HEK293T (cell line): ENCODE measurements at regions not wholly inside any gene's neighbourhood (a gene's known extent, or its start where the extent isn't known, plus 50 kb on each side); places are given as distances from the start of the nearest gene placed in this dataset.

ENCODE experiments used
- CTCF ChIA-PET: fragments of 350-600 bp; formaldehyde crosslinking; extraction: SDS; loops from one replicate; lab custom pipeline; 2021; ENCODE audit warnings: antibody characterized with exemption, inconsistent platforms; lab: Yijun Ruan, JAX
- POLR2A ChIA-PET: fragments of 350-600 bp; formaldehyde crosslinking; extraction: SDS; loops from one replicate; lab custom pipeline; 2020; ENCODE audit warnings: antibody characterized with exemption, inconsistent platforms; lab: Yijun Ruan, JAX
- DNase-seq: peaks from one replicate; pipeline ENCODE4 v3.0.0; 2012; ENCODE audit warnings: mixed read lengths; ENCODE audit errors: extremely low spot score
- ARNT ChIP-seq: fragments of 450-650 bp; IDR thresholded peaks from 2 replicates; pipeline ENCODE4 v1.6.1; 2017; ENCODE audit warnings: mild to moderate bottlenecking
- BHLHE40 ChIP-seq: fragments of 450-650 bp; IDR thresholded peaks from 2 replicates; pipeline ENCODE4 v1.6.1; 2016; ENCODE audit warnings: mild to moderate bottlenecking, moderate library complexity, borderline replicate concordance
- CTBP1 ChIP-seq: fragments of 450-650 bp; IDR thresholded peaks from 2 replicates; pipeline ENCODE4 v1.6.1; 2016; ENCODE audit warnings: borderline replicate concordance
- ELF4 ChIP-seq: fragments of 450-650 bp; IDR thresholded peaks from 2 replicates; pipeline ENCODE4 v1.6.1; 2017; ENCODE audit warnings: antibody characterized with exemption
- FOXA1 ChIP-seq: fragments of 450-650 bp; IDR thresholded peaks from 2 replicates; pipeline ENCODE4 v1.6.1; 2016; ENCODE audit warnings: mild to moderate bottlenecking
- FOXK2 ChIP-seq: fragments of 450-650 bp; IDR thresholded peaks from 2 replicates; pipeline ENCODE4 v1.6.1; 2016; ENCODE audit warnings: mild to moderate bottlenecking
- FOXM1 ChIP-seq: fragments of 450-650 bp; IDR thresholded peaks from 2 replicates; pipeline ENCODE4 v1.6.1; 2017; ENCODE audit warnings: mild to moderate bottlenecking, borderline replicate concordance
- HDGF ChIP-seq: fragments of 450-650 bp; IDR thresholded peaks from 2 replicates; pipeline ENCODE4 v1.6.1; 2017; ENCODE audit warnings: antibody characterized with exemption, borderline replicate concordance
- L3MBTL2 ChIP-seq: fragments of 450-650 bp; conservative IDR thresholded peaks from 2 replicates; pipeline ENCODE4 v1.6.1; 2016; ENCODE audit warnings: mild to moderate bottlenecking
- LEF1 ChIP-seq: fragments of 450-650 bp; IDR thresholded peaks from 2 replicates; pipeline ENCODE4 v1.6.1; 2017; ENCODE audit warnings: mild to moderate bottlenecking, borderline replicate concordance
- NFRKB ChIP-seq: fragments of 450-650 bp; IDR thresholded peaks from 2 replicates; pipeline ENCODE4 v1.6.1; 2016; ENCODE audit warnings: mild to moderate bottlenecking, moderate library complexity
- PKNOX1 ChIP-seq: fragments of 450-650 bp; IDR thresholded peaks from 2 replicates; pipeline ENCODE4 v1.6.1; 2016
- SP1 ChIP-seq: fragments of 450-650 bp; IDR thresholded peaks from 2 replicates; pipeline ENCODE4 v1.6.1; 2017
- SUZ12 ChIP-seq: fragments of 450-650 bp; IDR thresholded peaks from 2 replicates; pipeline ENCODE4 v1.6.1; 2016; ENCODE audit warnings: mild to moderate bottlenecking
- TARDBP ChIP-seq: fragments of 450-650 bp; IDR thresholded peaks from 2 replicates; pipeline ENCODE4 v1.6.1; 2016
- ZNF384 ChIP-seq: fragments of 450-650 bp; IDR thresholded peaks from 2 replicates; pipeline ENCODE4 v1.6.1; 2016

- no peak for TF ChIP-seq CTBP1
- TF ChIP-seq SP1: no peak
- no peak for TF ChIP-seq FOXA1
- TF ChIP-seq HDGF: no peak
- TF ChIP-seq NFRKB: no peak
- TF ChIP-seq FOXM1: no peak
- TF ChIP-seq ARNT: no peak
- TF ChIP-seq LEF1: no peak
- no peak for TF ChIP-seq SUZ12
- ChIA-PET CTCF (no interaction called here), POLR2A (no interaction called here)
- DNase-seq: no peak
These were observed 138.1 kb upstream of the WWC1 start for GRCh38 chr5:168153263-168153875.

- TF ChIP-seq SP1: no peak
- TF ChIP-seq LEF1: no peak
- no peak for TF ChIP-seq TARDBP
- no peak for TF ChIP-seq CTBP1
- no peak for TF ChIP-seq HDGF
- no peak for TF ChIP-seq NFRKB
- no peak for TF ChIP-seq PKNOX1
- TF ChIP-seq ELF4: no peak
- no peak for TF ChIP-seq SUZ12
- POLR2A ChIA-PET: no interaction called here
- DNase-seq: no peak
- CTCF ChIA-PET: no interaction called here
These were observed 137.6 kb upstream of the WWC1 start for GRCh38 chr5:168153876-168154270.

GRCh38 chr5:168155585-168155984 lies 135.9 kb upstream of the WWC1 start:
- TF ChIP-seq FOXK2 (no peak), SUZ12 (no peak), SP1 (no peak), PKNOX1 (no peak), LEF1 (no peak), FOXA1 (no peak), FOXM1 (no peak), ELF4 (no peak), TARDBP (no peak), CTBP1 (no peak), ARNT (no peak), BHLHE40 (no peak), HDGF (no peak), L3MBTL2 (no peak), NFRKB (no peak), ZNF384 (no peak)
- CTCF ChIA-PET: interaction anchor here (0.6 kb wide), 1 partner anchor 327 kb away, joined by 3 read pairs; no protein-coding TSS in a partner anchor
- DNase-seq: no peak
- POLR2A ChIA-PET: no interaction called here

- DNase-seq: no peak
These were observed 135.3 kb upstream of the WWC1 start for GRCh38 chr5:168156170-168156569.

GRCh38 chr5:168157141-168157540 lies 134.3 kb upstream of the WWC1 start:
- ChIA-PET POLR2A (no interaction called here), CTCF (no interaction called here)
- no peak for DNase-seq
- TF ChIP-seq HDGF (no peak), ZNF384 (no peak), PKNOX1 (no peak), FOXK2 (no peak), L3MBTL2 (no peak), FOXA1 (no peak), LEF1 (no peak), BHLHE40 (no peak), SUZ12 (no peak), SP1 (no peak), FOXM1 (no peak), TARDBP (no peak), CTBP1 (no peak), ELF4 (no peak), ARNT (no peak)

More at GRCh38 chr5:168156170-168156569, 135.3 kb upstream of the WWC1 start:
- ChIA-PET POLR2A (no interaction called here), CTCF (interaction anchor here (0.6 kb wide), 1 partner anchor 327 kb away, joined by 3 read pairs; no protein-coding TSS in a partner anchor)
- TF ChIP-seq FOXK2 (no peak), LEF1 (no peak), BHLHE40 (no peak), CTBP1 (no peak), SP1 (no peak), ARNT (no peak), ELF4 (no peak), SUZ12 (no peak), FOXM1 (no peak), L3MBTL2 (no peak), NFRKB (no peak), FOXA1 (no peak)

GRCh38 chr5:168159425-168159824 lies 132.0 kb upstream of the WWC1 start:
- ChIA-PET CTCF (no interaction called here), POLR2A (no interaction called here)
- DNase-seq: no peak

More at GRCh38 chr5:168159425-168159824, 132.0 kb upstream of the WWC1 start:
- no peak for TF ChIP-seq HDGF
- TF ChIP-seq FOXA1: no peak
- TF ChIP-seq L3MBTL2: no peak
- TF ChIP-seq FOXK2: no peak
- no peak for TF ChIP-seq ARNT
- TF ChIP-seq FOXM1: no peak
- TF ChIP-seq TARDBP: no peak
- TF ChIP-seq NFRKB: no peak
- TF ChIP-seq SP1: no peak
